ENCODE measurements at regions not wholly inside any gene's neighbourhood (a gene's known extent, or its start where the extent isn't known, plus 50 kb on each side); places are given as distances from the start of the nearest gene placed in this dataset.

- POLR2A ChIA-PET: interaction anchor here (0.6 kb wide), 1 partner anchor 1431 kb away, joined by 4 read pairs; no protein-coding TSS in a partner anchor
Measured at GRCh38 chr2:7205151-7205830, 288.1 kb downstream of the RNF144A start.

DNA sequence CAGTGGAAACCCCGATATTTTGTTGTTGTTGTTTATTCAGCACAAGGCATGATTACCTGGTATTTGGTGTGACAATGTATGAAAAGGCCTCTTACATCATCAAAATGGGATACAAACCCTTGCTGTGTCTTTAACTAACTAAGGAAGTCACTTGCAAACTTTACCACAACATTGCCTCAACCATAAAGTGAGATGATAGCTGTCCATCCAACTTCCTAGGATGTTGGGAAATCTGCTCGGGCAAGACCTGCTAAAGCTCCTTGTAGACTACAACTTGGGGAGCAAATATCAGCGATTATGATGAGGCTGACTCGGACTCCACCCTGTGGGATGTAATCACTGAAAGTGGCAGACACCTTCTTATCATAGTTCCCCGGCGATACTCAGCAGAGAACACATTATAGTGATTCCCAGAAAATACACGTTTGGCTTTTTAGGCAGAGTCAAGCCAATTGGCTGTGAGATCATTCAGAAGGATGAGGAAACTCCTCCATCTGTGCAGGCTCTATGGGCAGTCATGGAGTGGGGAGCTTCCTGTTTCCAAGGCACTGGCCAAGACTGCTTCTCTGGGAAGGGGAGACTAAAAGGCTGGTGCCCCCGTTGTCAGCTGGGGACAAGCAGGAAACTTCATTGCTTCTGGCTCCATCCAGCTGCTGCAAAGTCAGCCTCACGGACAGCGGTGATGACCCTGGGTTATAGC, 289.0 kb downstream of the RNF144A start:
- Mint-ChIP-seq H3K4me3 (no peak overlapping the region), H3K27me3 (peaks cover 7% of the 10 kb centered on the region), H3K36me3 (ENCODE audit: low read depth) (no peaks in the 10 kb centered on the region), H3K27ac (no peak overlapping the region), H3K4me1 (no peaks in the 10 kb centered on the region), H3K9me3 (no peaks in the 10 kb centered on the region)
- intact Hi-C loops (cut with micrococcal nuclease): no loop called here
- TF ChIP-seq CTCF (IDR thresholded peaks at IDR 0.05): no peak
- CTCF ChIA-PET: no interaction called here
- POLR2A ChIA-PET: interaction anchor here (0.5 to 0.6 kb wide), 2 partner anchors 1430 to 1472 kb away, joined by 4 to 6 read pairs; no protein-coding TSS in a partner anchor
- no peak for DNase-seq
- no peak for ATAC-seq (ENCODE audit: low read depth)

More at GRCh38 chr2:7205151-7205830, 288.1 kb downstream of the RNF144A start:
- no peaks in the 10 kb centered on the region for H3K4me1 Mint-ChIP-seq
- intact Hi-C loops (cut with micrococcal nuclease): no loop called here
- ATAC-seq (ENCODE audit: low read depth) (no peak), DNase-seq (no peak)
- H3K27ac Mint-ChIP-seq: no peak overlapping the region
- CTCF ChIA-PET: interaction anchor here (0.8 to 0.9 kb wide), 2 partner anchors 8 to 52 kb away, joined by 3 read pairs; no protein-coding TSS in a partner anchor
- no peak overlapping the region for H3K4me3 Mint-ChIP-seq
- H3K27me3 Mint-ChIP-seq: peaks cover 9% of the 10 kb centered on the region
- TF ChIP-seq CTCF (IDR thresholded peaks at IDR 0.05): no peak
- H3K9me3 Mint-ChIP-seq: no peaks in the 10 kb centered on the region
- no peaks in the 10 kb centered on the region for H3K36me3 Mint-ChIP-seq (ENCODE audit: low read depth)

- no peak for DNase-seq
- Mint-ChIP-seq H3K36me3 (ENCODE audit: low read depth) (no peaks in the 10 kb centered on the region), H3K27ac (no peak overlapping the region), H3K4me3 (no peak overlapping the region), H3K4me1 (no peaks in the 10 kb centered on the region), H3K27me3 (peaks cover 1% of the 10 kb centered on the region), H3K9me3 (no peaks in the 10 kb centered on the region)
- TF ChIP-seq CTCF (IDR thresholded peaks at IDR 0.05): no peak
- CTCF ChIA-PET: no interaction called here
- POLR2A ChIA-PET: no interaction called here
- ATAC-seq (ENCODE audit: low read depth): no peak
- intact Hi-C loops (cut with micrococcal nuclease): no loop called here
Measured at GRCh38 chr2:7207631-7208030, 290.4 kb downstream of the RNF144A start.

DNA sequence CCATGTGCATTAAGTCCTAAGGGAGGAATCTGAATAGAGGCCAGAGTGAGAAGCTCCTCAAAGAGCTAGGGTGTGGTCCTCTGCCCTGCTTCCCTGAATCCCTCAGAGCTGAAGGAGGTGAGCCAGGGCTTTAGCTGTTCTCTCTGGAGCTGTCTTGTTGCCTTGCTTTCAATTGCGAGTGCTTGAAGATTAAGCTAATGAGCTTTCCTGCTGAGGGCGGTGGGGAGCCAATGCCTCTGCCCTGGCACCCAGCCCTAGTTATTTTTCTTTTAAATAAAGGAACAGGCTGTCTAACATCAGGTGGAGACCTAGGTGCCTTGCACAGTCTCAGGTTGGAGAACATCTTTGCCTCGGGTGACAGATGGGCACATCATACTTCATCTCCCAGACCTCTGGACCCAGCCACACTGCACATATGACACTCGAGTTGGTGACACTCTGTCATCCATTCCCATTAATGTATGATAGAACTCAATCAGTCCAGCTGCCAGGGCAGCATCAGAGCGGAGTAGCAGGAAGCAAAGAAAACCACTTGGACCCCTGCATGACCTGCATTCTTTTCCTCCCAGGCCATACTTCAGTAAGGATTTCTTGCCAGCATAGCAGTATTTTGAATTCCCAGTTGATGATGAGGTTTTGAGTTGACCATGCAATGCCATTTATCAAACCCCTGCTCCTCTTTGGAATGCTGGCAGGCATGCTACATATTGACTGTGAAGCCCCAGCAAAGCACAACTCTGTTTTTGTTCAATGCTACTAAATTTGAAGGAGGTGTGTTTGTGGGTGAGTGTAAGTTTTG, 292.7 kb downstream of the RNF144A start:
- no peak for DNase-seq
- no peak overlapping the region for H3K4me3 Mint-ChIP-seq
- no peaks in the 10 kb centered on the region for H3K4me1 Mint-ChIP-seq
- ATAC-seq (ENCODE audit: low read depth): no peak
- ChIA-PET CTCF (no interaction called here), POLR2A (no interaction called here)
- intact Hi-C loops (cut with micrococcal nuclease): no loop called here
- no peaks in the 10 kb centered on the region for H3K27me3 Mint-ChIP-seq
- H3K27ac Mint-ChIP-seq: no peak overlapping the region
- no peaks in the 10 kb centered on the region for H3K9me3 Mint-ChIP-seq
- no peaks in the 10 kb centered on the region for H3K36me3 Mint-ChIP-seq (ENCODE audit: low read depth)
- no peak for TF ChIP-seq CTCF (IDR thresholded peaks at IDR 0.05)

DNA sequence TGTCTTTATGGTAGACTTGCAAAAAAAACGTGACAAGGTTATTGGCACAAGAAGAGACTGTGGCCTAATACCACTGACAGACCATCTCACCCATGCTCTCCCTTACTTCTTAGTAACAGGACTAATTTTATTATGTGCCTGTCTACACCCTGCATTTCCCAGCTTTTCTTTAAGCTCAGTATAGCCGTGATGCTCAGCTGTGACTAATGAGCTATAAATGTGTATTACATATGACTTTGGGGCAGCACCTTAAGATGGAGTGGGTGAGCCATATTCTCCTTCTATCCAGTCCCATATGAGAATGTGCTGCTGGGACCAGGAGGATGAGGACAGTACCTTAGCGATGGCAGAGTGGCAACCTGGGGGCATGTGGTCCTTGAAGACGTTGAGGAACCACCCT, 293.5 kb downstream of the RNF144A start:
- Mint-ChIP-seq H3K4me1 (no peaks in the 10 kb centered on the region), H3K27ac (no peak overlapping the region), H3K36me3 (ENCODE audit: low read depth) (no peaks in the 10 kb centered on the region), H3K9me3 (no peaks in the 10 kb centered on the region), H3K27me3 (no peaks in the 10 kb centered on the region), H3K4me3 (no peak overlapping the region)
- DNase-seq (no peak), ATAC-seq (ENCODE audit: low read depth) (no peak)
- POLR2A ChIA-PET: no interaction called here
- no peak for TF ChIP-seq CTCF (IDR thresholded peaks at IDR 0.05)
- CTCF ChIA-PET: no interaction called here
- intact Hi-C loops (cut with micrococcal nuclease): no loop called here

Measured in activated B cell treated with CpG ODN at 0.5 μM for 24 hours (primary cell).